Loucy (cell line): ENCODE measurements at regions not wholly inside any gene's neighbourhood (a gene's known extent, or its start where the extent isn't known, plus 50 kb on each side); places are given as distances from the start of the nearest gene placed in this dataset.

Experiments
- H2AFZ ChIP-seq: fragments of 200-600 bp; sonication (generic); 2 replicates; pipeline ENCODE4 v1.6.0; 2016; ENCODE audit warnings: antibody characterized with exemption, mild to moderate bottlenecking, low read length, moderate library complexity
- H3F3A ChIP-seq: fragments of 200-600 bp; 2 replicates; pipeline ENCODE4 v1.6.0; 2016; ENCODE audit warnings: antibody characterized with exemption, low read depth, mild to moderate bottlenecking
- H3K27me3 ChIP-seq: fragments of 200-600 bp; sonication (generic); 2 replicates; pipeline ENCODE4 v1.6.1; 2014; ENCODE audit warnings: low read length, mild to moderate bottlenecking; ENCODE audit not compliant: insufficient read depth, poor library complexity, severe bottlenecking
- H3K36me3 ChIP-seq: fragments of 200-600 bp; sonication (generic); 2 replicates; pipeline ENCODE4 v1.6.1; 2016; ENCODE audit warnings: low read length; ENCODE audit not compliant: insufficient read depth
- H3K4me1 ChIP-seq: fragments of 200-600 bp; sonication (generic); 2 replicates; pipeline ENCODE4 v1.5.1; 2014; ENCODE audit warnings: low read length, mild to moderate bottlenecking; ENCODE audit not compliant: insufficient read depth, poor library complexity, severe bottlenecking
- H3K4me2 ChIP-seq: fragments of 200-600 bp; sonication (generic); 2 replicates; pipeline ENCODE4 v1.6.0; 2014; ENCODE audit warnings: antibody characterized with exemption, low read length, low read depth, mild to moderate bottlenecking; ENCODE audit not compliant: poor library complexity, severe bottlenecking
- H3K4me3 ChIP-seq: fragments of 200-600 bp; sonication (generic); 2 replicates; pipeline ENCODE4 v1.5.1; 2014; ENCODE audit warnings: low read length, mild to moderate bottlenecking, mixed read lengths; ENCODE audit not compliant: poor library complexity, severe bottlenecking
- H3K79me2 ChIP-seq: fragments of 200-600 bp; sonication (generic); 2 replicates; pipeline ENCODE4 v1.6.1; 2014; ENCODE audit warnings: low read length; ENCODE audit not compliant: insufficient read depth
- H3K9ac ChIP-seq: fragments of 200-600 bp; sonication (generic); 2 replicates; pipeline ENCODE4 v1.6.0; 2014; ENCODE audit warnings: mild to moderate bottlenecking, low read depth, low read length, moderate library complexity; ENCODE audit not compliant: poor library complexity, severe bottlenecking
- H3K9me2 ChIP-seq: fragments of 200-600 bp; sonication (generic); replicated peaks from 2 replicates; pipeline ENCODE4 v1.6.1; 2016; ENCODE audit warnings: low read depth, low read length, mixed read lengths
- H3K9me3 ChIP-seq: fragments of 200-600 bp; sonication (generic); 2 replicates; pipeline ENCODE4 v1.6.1; 2014; ENCODE audit warnings: mild to moderate bottlenecking, antibody characterized with exemption, low read length, low read depth; ENCODE audit not compliant: insufficient read depth
- H4K20me1 ChIP-seq: fragments of 200-600 bp; sonication (generic); 2 replicates; pipeline ENCODE4 v1.6.0; 2014; ENCODE audit warnings: antibody characterized with exemption, low read length, mild to moderate bottlenecking; ENCODE audit not compliant: insufficient read depth, poor library complexity, severe bottlenecking
- EZH2phosphoT487 ChIP-seq: fragments of 200-600 bp; IDR thresholded peaks from 2 replicates; pipeline ENCODE4 v1.6.1; 2018; ENCODE audit warnings: antibody characterized with exemption, mild to moderate bottlenecking, moderate library complexity, borderline replicate concordance
- TF ChIP-seq, protein P1 (sequence below): fragments of 200-600 bp; sonication (generic); conservative IDR thresholded peaks from 2 replicates; pipeline ENCODE4 v1.5.1; 2014; ENCODE audit warnings: mild to moderate bottlenecking, antibody characterized with exemption, low read length

- no peaks in the 10 kb centered on the region for H3K27me3 ChIP-seq
- no peaks in the 10 kb centered on the region for H3K4me1 ChIP-seq
- no peaks in the 10 kb centered on the region for H3K36me3 ChIP-seq
- no peaks in the 10 kb centered on the region for H4K20me1 ChIP-seq
- H2AFZ ChIP-seq = no peak overlapping the region
- H3F3A ChIP-seq = no peaks in the 10 kb centered on the region
- no peak overlapping the region for H3K4me3 ChIP-seq
- H3K9me2 ChIP-seq = no peaks in the 10 kb centered on the region
- H3K9ac ChIP-seq = no peak overlapping the region
- no peaks in the 10 kb centered on the region for H3K79me2 ChIP-seq
- no peak overlapping the region for H3K4me2 ChIP-seq
- TF ChIP-seq, protein P1, sequence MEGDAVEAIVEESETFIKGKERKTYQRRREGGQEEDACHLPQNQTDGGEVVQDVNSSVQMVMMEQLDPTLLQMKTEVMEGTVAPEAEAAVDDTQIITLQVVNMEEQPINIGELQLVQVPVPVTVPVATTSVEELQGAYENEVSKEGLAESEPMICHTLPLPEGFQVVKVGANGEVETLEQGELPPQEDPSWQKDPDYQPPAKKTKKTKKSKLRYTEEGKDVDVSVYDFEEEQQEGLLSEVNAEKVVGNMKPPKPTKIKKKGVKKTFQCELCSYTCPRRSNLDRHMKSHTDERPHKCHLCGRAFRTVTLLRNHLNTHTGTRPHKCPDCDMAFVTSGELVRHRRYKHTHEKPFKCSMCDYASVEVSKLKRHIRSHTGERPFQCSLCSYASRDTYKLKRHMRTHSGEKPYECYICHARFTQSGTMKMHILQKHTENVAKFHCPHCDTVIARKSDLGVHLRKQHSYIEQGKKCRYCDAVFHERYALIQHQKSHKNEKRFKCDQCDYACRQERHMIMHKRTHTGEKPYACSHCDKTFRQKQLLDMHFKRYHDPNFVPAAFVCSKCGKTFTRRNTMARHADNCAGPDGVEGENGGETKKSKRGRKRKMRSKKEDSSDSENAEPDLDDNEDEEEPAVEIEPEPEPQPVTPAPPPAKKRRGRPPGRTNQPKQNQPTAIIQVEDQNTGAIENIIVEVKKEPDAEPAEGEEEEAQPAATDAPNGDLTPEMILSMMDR = no peak
- TF ChIP-seq EZH2phosphoT487 = no peak
- H3K9me3 ChIP-seq = no peaks in the 10 kb centered on the region
Observed at GRCh38 chr10:120262857-120263547, 194.0 kb upstream of the PLPP4 start.

- Histone ChIP-seq H3K9me3 (no peaks in the 10 kb centered on the region), H3K4me2 (no peak overlapping the region), H3K79me2 (no peaks in the 10 kb centered on the region), H3K27me3 (no peaks in the 10 kb centered on the region), H3K36me3 (no peaks in the 10 kb centered on the region), H3K4me3 (no peak overlapping the region), H3F3A (no peaks in the 10 kb centered on the region), H4K20me1 (no peaks in the 10 kb centered on the region), H2AFZ (no peak overlapping the region), H3K9me2 (no peaks in the 10 kb centered on the region), H3K9ac (no peak overlapping the region), H3K4me1 (no peaks in the 10 kb centered on the region)
- no peak for TF ChIP-seq EZH2phosphoT487
- TF ChIP-seq, protein P1 = no peak
Observed at GRCh38 chr10:120266022-120266421, 191.0 kb upstream of the PLPP4 start.

GRCh38 chr10:120270906-120271305 is 186.1 kb upstream of the PLPP4 start:
- Histone ChIP-seq H3K27me3 (no peaks in the 10 kb centered on the region), H3K36me3 (no peaks in the 10 kb centered on the region), H2AFZ (no peak overlapping the region), H3K9me2 (no peaks in the 10 kb centered on the region), H3K4me3 (no peak overlapping the region), H3K4me2 (no peak overlapping the region), H3K4me1 (no peaks in the 10 kb centered on the region), H3F3A (no peaks in the 10 kb centered on the region), H4K20me1 (no peaks in the 10 kb centered on the region), H3K9ac (no peak overlapping the region), H3K79me2 (no peaks in the 10 kb centered on the region), H3K9me3 (no peaks in the 10 kb centered on the region)
- no peak for TF ChIP-seq EZH2phosphoT487
- TF ChIP-seq, protein P1 = no peak
